H1 (cell line): ENCODE measurements at regions not wholly inside any gene's neighbourhood (a gene's known extent, or its start where the extent isn't known, plus 50 kb on each side); places are given as distances from the start of the nearest gene placed in this dataset.

ENCODE experiments used
- CTCF ChIA-PET: fragments of 300-600 bp; sonication (Branson Sonifier 250); formaldehyde crosslinking; loops from one replicate; lab custom pipeline; 2021; ENCODE audit not compliant: partially characterized antibody; lab: Charles Lee
- POLR2A ChIA-PET: fragments of 300-600 bp; sonication (Branson Sonifier 250); formaldehyde crosslinking; loops from one replicate; lab custom pipeline; 2021; ENCODE audit warnings: inconsistent platforms; ENCODE audit not compliant: partially characterized antibody; lab: Charles Lee
- DNase-seq, 2 experiments: peaks; one replicate each; pipeline versions ENCODE4 v3.0.0 to v3.0.0-alpha.2; 2010 to 2022; ENCODE audit warnings: low spot score in 2 of 2, low read depth in 1 of 2, mixed read lengths in 1 of 2
- FAIRE-seq: peaks from 2 replicates; lab custom pipeline; 2011; peaks lifted over from hg19 to GRCh38; lab: Jason Lieb, UNC
- H2AFZ ChIP-seq: 2 replicates; pipeline ENCODE4 v1.8.1; 2012; ENCODE audit warnings: low read length, inconsistent platforms
- H2AK5ac ChIP-seq: 2 replicates; pipeline ENCODE4 v1.6.1; 2013; ENCODE audit warnings: low read depth, low read length
- H2BK120ac ChIP-seq: replicated peaks from 2 replicates; pipeline ENCODE3; 2013; ENCODE audit warnings: low read depth, low read length, inconsistent platforms
- H2BK12ac ChIP-seq: 2 replicates; pipeline ENCODE4 v1.6.1; 2013; ENCODE audit warnings: low read depth, low read length
- H2BK15ac ChIP-seq: 2 replicates; pipeline ENCODE4 v1.6.1; 2013; ENCODE audit warnings: low read length
- H2BK20ac ChIP-seq: 2 replicates; pipeline ENCODE4 v1.6.1; 2013; ENCODE audit warnings: low read length
- H2BK5ac ChIP-seq: 2 replicates; pipeline ENCODE4 v1.6.1; 2013; ENCODE audit warnings: low read depth, low read length
- H3K14ac ChIP-seq: 2 replicates; pipeline ENCODE4 v1.6.1; 2013; ENCODE audit warnings: inconsistent platforms; ENCODE audit not compliant: insufficient read length
- H3K18ac ChIP-seq: 2 replicates; pipeline ENCODE4 v1.6.1; 2013; ENCODE audit warnings: low read length; ENCODE audit errors: extremely low read depth
- H3K23ac ChIP-seq: 2 replicates; pipeline ENCODE4 v1.6.1; 2013; ENCODE audit warnings: inconsistent platforms; ENCODE audit not compliant: insufficient read length
- H3K23me2 ChIP-seq: 2 replicates; pipeline ENCODE4 v1.6.1; 2013; ENCODE audit warnings: low read depth, low read length
- H3K27ac ChIP-seq: 2 replicates; pipeline ENCODE4 v1.6.1; 2011; ENCODE audit warnings: low read depth, low read length, inconsistent platforms
- H3K27me3 ChIP-seq, 4 experiments: replicated peaks in 1 of 4; 1 replicate in 1 of 4; 2 replicates in 3 of 4; pipeline versions ENCODE4 v1.6.1 to v1.8.1; 2011 to 2013; ENCODE audit warnings: low read length in 3 of 4, mild to moderate bottlenecking in 3 of 4, inconsistent platforms in 2 of 4, mixed read lengths in 2 of 4, moderate library complexity in 1 of 4; ENCODE audit not compliant: control insufficient read depth in 3 of 4, insufficient read depth in 3 of 4; ENCODE audit errors: extremely low read depth in 1 of 4
- H3K36me3 ChIP-seq, 4 experiments: 2 replicates each; pipeline versions ENCODE4 v1.6.1 to v1.8.1; 2011 to 2013; ENCODE audit warnings: mild to moderate bottlenecking in 4 of 4, low read length in 3 of 4, moderate library complexity in 2 of 4, control low read depth in 1 of 4, inconsistent platforms in 1 of 4; ENCODE audit not compliant: insufficient read depth in 4 of 4, control insufficient read depth in 2 of 4
- H3K4ac ChIP-seq: replicated peaks from 2 replicates; pipeline ENCODE3; 2013; ENCODE audit warnings: low read length, low read depth, mixed read lengths, inconsistent platforms; ENCODE audit not compliant: insufficient read length
- H3K4me1 ChIP-seq, 4 experiments: replicated peaks in 1 of 4; 1 replicate in 1 of 4; 2 replicates in 3 of 4; pipeline versions ENCODE4 v1.6.1 to v1.8.1; 2011 to 2013; ENCODE audit warnings: low read length in 3 of 4, inconsistent platforms in 2 of 4, mixed read lengths in 1 of 4; ENCODE audit not compliant: insufficient read depth in 4 of 4, control insufficient read depth in 3 of 4
- H3K4me2 ChIP-seq, 2 experiments: 2 replicates each; pipeline versions ENCODE4 v1.6.1 to v1.8.1; 2011 to 2013; ENCODE audit warnings: low read depth in 2 of 2, low read length in 2 of 2, control low read depth in 1 of 2, inconsistent platforms in 1 of 2, mild to moderate bottlenecking in 1 of 2; ENCODE audit not compliant: insufficient read depth in 1 of 2
- H3K4me3 ChIP-seq, 4 experiments: fragments of 200-600, 300-600 bp in 1 of 4; sonication (generic), shearing (Covaris generic), sonication (Bioruptor Twin) in 1 of 4; 2 replicates each; pipeline versions ENCODE4 v1.5.1 to v1.8.1; 2011 to 2016; ENCODE audit warnings: low read length in 4 of 4, low read depth in 3 of 4, control low read depth in 2 of 4, inconsistent platforms in 2 of 4, mild to moderate bottlenecking in 2 of 4, mixed read lengths in 1 of 4, moderate library complexity in 1 of 4; ENCODE audit not compliant: insufficient read depth in 2 of 4; ENCODE audit errors: extremely low read depth in 1 of 4
- H3K56ac ChIP-seq: replicated peaks from 2 replicates; pipeline ENCODE3; 2013; ENCODE audit warnings: low read depth, mild to moderate bottlenecking, mixed read lengths, low read length, inconsistent platforms; ENCODE audit not compliant: insufficient read length
- H3K79me1 ChIP-seq: 2 replicates; pipeline ENCODE4 v1.6.1; 2013; ENCODE audit warnings: low read depth, low read length, control low read depth
- H3K79me2 ChIP-seq, 2 experiments: 2 replicates each; pipeline versions ENCODE4 v1.6.1 to v1.8.1; 2012 to 2013; ENCODE audit warnings: low read length in 2 of 2, mild to moderate bottlenecking in 2 of 2, inconsistent platforms in 1 of 2; ENCODE audit not compliant: insufficient read depth in 2 of 2, control insufficient read depth in 1 of 2
- H3K9ac ChIP-seq, 4 experiments: replicated peaks in 1 of 4; 1 replicate in 1 of 4; 2 replicates in 3 of 4; pipeline versions ENCODE4 v1.6.1 to v1.8.1; 2011 to 2013; ENCODE audit warnings: low read depth in 3 of 4, low read length in 3 of 4, control low read depth in 2 of 4, mild to moderate bottlenecking in 2 of 4, moderate library complexity in 2 of 4, inconsistent platforms in 1 of 4; ENCODE audit errors: extremely low read depth in 1 of 4
- H3K9me3 ChIP-seq, 2 experiments: 2 replicates each; pipeline versions ENCODE4 v1.6.1 to v1.8.1; 2012 to 2013; ENCODE audit warnings: mild to moderate bottlenecking in 2 of 2, moderate library complexity in 2 of 2, control low read depth in 1 of 2, inconsistent platforms in 1 of 2, low read depth in 1 of 2, low read length in 1 of 2, mixed read lengths in 1 of 2; ENCODE audit not compliant: insufficient read depth in 2 of 2
- H4K20me1 ChIP-seq, 2 experiments: replicated peaks in 1 of 2; 2 replicates each; pipeline versions ENCODE3 to v1.8.1; 2011 to 2013; ENCODE audit warnings: inconsistent platforms in 2 of 2, low read length in 2 of 2, mild to moderate bottlenecking in 1 of 2; ENCODE audit not compliant: insufficient read depth in 2 of 2, control insufficient read depth in 1 of 2
- H4K5ac ChIP-seq: 2 replicates; pipeline ENCODE4 v1.6.1; 2013; ENCODE audit warnings: low read length, low read depth, mixed read lengths, inconsistent platforms; ENCODE audit not compliant: insufficient read length
- H4K8ac ChIP-seq: 2 replicates; pipeline ENCODE4 v1.8.0; 2013; ENCODE audit warnings: mild to moderate bottlenecking, moderate library complexity, low read length, inconsistent platforms; ENCODE audit not compliant: insufficient read depth; ENCODE audit errors: extremely low read depth
- H4K91ac ChIP-seq: replicated peaks from 2 replicates; pipeline ENCODE3; 2013; ENCODE audit warnings: low read length, mixed read lengths, inconsistent platforms; ENCODE audit not compliant: insufficient read length
- JUND ChIP-seq: IDR thresholded peaks from 2 replicates; pipeline ENCODE4 v1.6.1; 2011; ENCODE audit warnings: mild to moderate bottlenecking, improper control_type of control experiment, low read length
- WGBS, 2 experiments: shearing (Covaris generic) in 1 of 2; methylation state at CpG; one replicate each; pipeline versions ENCODE4 v1.1.6 to v1.1.7; 2013 to 2015; ENCODE audit warnings: low lambda C conversion rate in 2 of 2, mixed read lengths in 2 of 2, inconsistent platforms in 1 of 2, low coverage in 1 of 2, missing lambda C conversion rate in 1 of 2; ENCODE audit not compliant: insufficient replicate concordance in 2 of 2, insufficient coverage in 1 of 2, insufficient read length in 1 of 2; ENCODE audit errors: extremely low coverage in 1 of 2, missing lambda C conversion rate in 1 of 2; 5-methylcytosine and 5-hydroxymethylcytosine counted together

DNA sequence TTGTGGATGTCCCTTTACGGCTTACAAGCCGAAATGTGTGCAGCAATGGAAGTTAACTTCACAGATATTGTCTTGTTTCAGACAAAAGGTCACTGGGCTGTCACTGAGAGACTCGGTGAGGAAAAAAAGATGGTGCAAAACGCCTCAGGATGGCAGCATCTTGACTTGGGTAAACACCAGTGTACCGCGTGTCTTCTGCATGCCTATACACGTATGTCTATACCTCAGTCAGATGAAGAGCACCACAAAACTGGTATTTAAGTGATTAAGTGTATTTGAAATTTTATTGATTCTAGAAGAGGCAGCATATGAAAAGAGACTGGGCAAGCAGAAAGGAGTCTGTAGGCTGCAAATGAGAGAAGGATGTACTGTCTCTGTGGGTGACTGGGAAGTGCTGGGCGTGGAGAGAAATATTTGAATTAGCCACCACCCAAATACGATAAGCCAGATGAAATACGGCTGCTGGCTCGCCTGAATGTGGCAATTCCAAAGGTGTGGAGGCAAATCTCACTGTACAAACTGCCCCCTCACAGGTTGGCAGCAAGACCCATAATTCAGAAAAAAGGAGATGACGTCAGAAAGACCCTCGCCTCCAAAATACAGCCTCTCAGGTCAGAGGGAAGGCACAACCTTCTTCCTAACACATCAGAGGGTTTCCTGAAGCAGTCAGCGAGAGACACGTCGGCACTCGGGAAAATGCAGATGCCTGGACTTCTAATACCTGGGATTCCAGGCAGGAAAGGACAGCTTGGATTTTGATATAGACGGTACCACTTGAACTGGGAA lies 53.4 kb upstream of the NEO1 start:
- FAIRE-seq = no peak
- no peaks in the 10 kb centered on the region for H3K4me1 ChIP-seq
- H2BK20ac ChIP-seq = no peak overlapping the region
- H3K23ac ChIP-seq = no peak overlapping the region
- no peak overlapping the region for H3K27ac ChIP-seq
- no peaks in the 10 kb centered on the region for H3K9me3 ChIP-seq
- no peaks in the 10 kb centered on the region for H3K36me3 ChIP-seq
- no peak overlapping the region for H2AK5ac ChIP-seq
- no peaks in the 10 kb centered on the region for H3K79me2 ChIP-seq
- no peak overlapping the region for H3K9ac ChIP-seq
- no peak overlapping the region for H3K14ac ChIP-seq
- no peaks in the 10 kb centered on the region for H3K79me1 ChIP-seq
- H3K23me2 ChIP-seq = no peaks in the 10 kb centered on the region
- ChIA-PET POLR2A (no interaction called here), CTCF (no interaction called here)
- H3K56ac ChIP-seq = no peak overlapping the region
- no peak overlapping the region for H4K5ac ChIP-seq
- H3K4ac ChIP-seq = no peak overlapping the region
- no peak overlapping the region for H2AFZ ChIP-seq
- no peaks in the 10 kb centered on the region for H4K20me1 ChIP-seq
- WGBS, 2 experiments = 90% methylated on average over 17 of the region's 18 CpGs; no CpG with 5 or more reads in 1 of the 2 experiments
- H3K18ac ChIP-seq = no peak overlapping the region
- H2BK15ac ChIP-seq = no peak overlapping the region
- H3K4me2 ChIP-seq = no peak overlapping the region
- no peak overlapping the region for H2BK5ac ChIP-seq
- no peak overlapping the region for H3K4me3 ChIP-seq
- no peak overlapping the region for H2BK12ac ChIP-seq
- H2BK120ac ChIP-seq = no peak overlapping the region
- no peaks in the 10 kb centered on the region for H3K27me3 ChIP-seq
- no peak for DNase-seq
- no peak overlapping the region for H4K8ac ChIP-seq
- H4K91ac ChIP-seq = no peak overlapping the region
- no peak for TF ChIP-seq JUND
